Smooth muscle cell (in vitro differentiated cells): ENCODE measurements at regions not wholly inside any gene's neighbourhood (a gene's known extent, or its start where the extent isn't known, plus 50 kb on each side); places are given as distances from the start of the nearest gene placed in this dataset.

ENCODE experiments used
- DNase-seq: peaks from one replicate; lab custom pipeline; 2025; ENCODE audit not compliant: unreplicated experiment; lab: John Stamatoyannopoulos, UW
- H2AFZ ChIP-seq: fragments of 200-600 bp; sonication (generic); 2 replicates; pipeline ENCODE4 v1.6.0; 2016; ENCODE audit warnings: antibody characterized with exemption, low read depth, mild to moderate bottlenecking
- H3F3A ChIP-seq: fragments of 200-600 bp; sonication (generic); 2 replicates; pipeline ENCODE4 v1.6.0; 2017; ENCODE audit warnings: antibody characterized with exemption, low read depth
- H3K27ac ChIP-seq: fragments of 200-600 bp; sonication (generic); 2 replicates; pipeline ENCODE4 v1.5.1; 2016; ENCODE audit warnings: low read depth, mild to moderate bottlenecking
- H3K27me3 ChIP-seq: fragments of 200-600 bp; sonication (generic); 2 replicates; pipeline ENCODE4 v1.6.1; 2016; ENCODE audit warnings: low read depth, mild to moderate bottlenecking
- H3K36me3 ChIP-seq: fragments of 200-600 bp; sonication (generic); 2 replicates; pipeline ENCODE4 v1.5.1; 2016; ENCODE audit warnings: low read depth
- H3K4me1 ChIP-seq: fragments of 200-600 bp; sonication (generic); 2 replicates; pipeline ENCODE4 v1.5.1; 2016; ENCODE audit warnings: low read depth
- H3K4me2 ChIP-seq: fragments of 200-600 bp; sonication (generic); 2 replicates; pipeline ENCODE4 v1.6.0; 2016; ENCODE audit warnings: mild to moderate bottlenecking
- H3K4me3 ChIP-seq: fragments of 200-600 bp; sonication (generic); 2 replicates; pipeline ENCODE4 v1.5.1; 2016; ENCODE audit warnings: mild to moderate bottlenecking
- H3K79me2 ChIP-seq: fragments of 200-600 bp; sonication (generic); 2 replicates; pipeline ENCODE4 v1.6.0; 2016; ENCODE audit warnings: low read depth, mild to moderate bottlenecking
- H3K9ac ChIP-seq: fragments of 200-600 bp; sonication (generic); 2 replicates; pipeline ENCODE4 v1.6.0; 2016; ENCODE audit warnings: low read depth
- H3K9me3 ChIP-seq: fragments of 200-600 bp; sonication (generic); replicated peaks from 2 replicates; pipeline ENCODE4 v1.5.1; 2016; ENCODE audit warnings: low read depth
- H4K20me1 ChIP-seq: fragments of 200-600 bp; sonication (generic); 2 replicates; pipeline ENCODE4 v1.6.0; 2016; ENCODE audit warnings: low read depth
- WGBS: methylation state at CpG from one replicate; pipeline ENCODE4 v1.1.7; 2016; ENCODE audit warnings: low lambda C conversion rate; 5-methylcytosine and 5-hydroxymethylcytosine counted together
- TF ChIP-seq, protein P1 (sequence below): fragments of 200-600 bp; sonication (generic); IDR thresholded peaks from 2 replicates; pipeline ENCODE4 v1.5.1; 2017; ENCODE audit warnings: borderline replicate concordance, mild to moderate bottlenecking, antibody characterized with exemption; ENCODE audit not compliant: insufficient read depth, poor library complexity, severe bottlenecking

DNA sequence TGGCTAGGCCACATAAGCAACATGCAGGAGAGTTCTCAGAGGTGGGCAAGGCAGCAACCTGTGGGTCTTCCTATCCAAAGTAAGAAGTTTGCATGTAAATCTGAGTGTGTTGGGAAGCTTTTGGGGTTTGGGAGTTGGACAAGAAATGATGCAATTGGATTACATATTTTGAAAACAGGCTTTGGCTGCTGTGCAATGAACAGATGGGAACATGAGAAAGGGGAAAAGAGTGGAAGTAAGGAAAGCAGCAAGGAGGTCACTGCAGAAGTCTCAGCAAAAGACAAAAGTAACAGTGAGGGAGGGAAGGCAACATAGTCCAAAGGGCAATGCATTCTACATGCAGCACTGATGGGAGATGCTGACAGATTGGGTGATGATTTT lies 61.1 kb upstream of the C10orf90 start:
- H3K9me3 ChIP-seq, result no peaks in the 10 kb centered on the region
- no peak for DNase-seq
- no peak overlapping the region for H3K27ac ChIP-seq
- H3K9ac ChIP-seq, result no peak overlapping the region
- H3K27me3 ChIP-seq, result peaks cover 24% of the 10 kb centered on the region
- H3K4me3 ChIP-seq, result no peak overlapping the region
- H3K4me1 ChIP-seq, result no peaks in the 10 kb centered on the region
- TF ChIP-seq, protein P1, sequence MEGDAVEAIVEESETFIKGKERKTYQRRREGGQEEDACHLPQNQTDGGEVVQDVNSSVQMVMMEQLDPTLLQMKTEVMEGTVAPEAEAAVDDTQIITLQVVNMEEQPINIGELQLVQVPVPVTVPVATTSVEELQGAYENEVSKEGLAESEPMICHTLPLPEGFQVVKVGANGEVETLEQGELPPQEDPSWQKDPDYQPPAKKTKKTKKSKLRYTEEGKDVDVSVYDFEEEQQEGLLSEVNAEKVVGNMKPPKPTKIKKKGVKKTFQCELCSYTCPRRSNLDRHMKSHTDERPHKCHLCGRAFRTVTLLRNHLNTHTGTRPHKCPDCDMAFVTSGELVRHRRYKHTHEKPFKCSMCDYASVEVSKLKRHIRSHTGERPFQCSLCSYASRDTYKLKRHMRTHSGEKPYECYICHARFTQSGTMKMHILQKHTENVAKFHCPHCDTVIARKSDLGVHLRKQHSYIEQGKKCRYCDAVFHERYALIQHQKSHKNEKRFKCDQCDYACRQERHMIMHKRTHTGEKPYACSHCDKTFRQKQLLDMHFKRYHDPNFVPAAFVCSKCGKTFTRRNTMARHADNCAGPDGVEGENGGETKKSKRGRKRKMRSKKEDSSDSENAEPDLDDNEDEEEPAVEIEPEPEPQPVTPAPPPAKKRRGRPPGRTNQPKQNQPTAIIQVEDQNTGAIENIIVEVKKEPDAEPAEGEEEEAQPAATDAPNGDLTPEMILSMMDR, result no peak
- H3K4me2 ChIP-seq, result no peak overlapping the region
- H4K20me1 ChIP-seq, result no peaks in the 10 kb centered on the region
- H3K79me2 ChIP-seq, result no peaks in the 10 kb centered on the region
- no peaks in the 10 kb centered on the region for H3F3A ChIP-seq
- H3K36me3 ChIP-seq, result no peaks in the 10 kb centered on the region
- no peak overlapping the region for H2AFZ ChIP-seq

GRCh38 chr10:126732308-126732707 lies 61.8 kb upstream of the C10orf90 start:
- H3K79me2 ChIP-seq, result no peaks in the 10 kb centered on the region
- no peak overlapping the region for H2AFZ ChIP-seq
- H3K27me3 ChIP-seq, result peaks cover 24% of the 10 kb centered on the region
- no peak overlapping the region for H3K27ac ChIP-seq
- WGBS, result 79% methylated on average over 5 of the region's 5 CpGs
- DNase-seq, result no peak
- no peaks in the 10 kb centered on the region for H3K9me3 ChIP-seq
- H3K4me2 ChIP-seq, result no peak overlapping the region
- H4K20me1 ChIP-seq, result no peaks in the 10 kb centered on the region
- no peaks in the 10 kb centered on the region for H3F3A ChIP-seq
- TF ChIP-seq, protein P1, result no peak
- H3K4me3 ChIP-seq, result no peak overlapping the region
- H3K4me1 ChIP-seq, result no peaks in the 10 kb centered on the region
- H3K9ac ChIP-seq, result no peak overlapping the region
- H3K36me3 ChIP-seq, result no peaks in the 10 kb centered on the region

GRCh38 chr10:126732868-126733267 lies 62.4 kb upstream of the C10orf90 start:
- Histone ChIP-seq H3K27me3 (peaks cover 24% of the 10 kb centered on the region), H3K9me3 (no peaks in the 10 kb centered on the region), H3K4me1 (no peaks in the 10 kb centered on the region), H3K79me2 (no peaks in the 10 kb centered on the region), H3K36me3 (no peaks in the 10 kb centered on the region), H4K20me1 (no peaks in the 10 kb centered on the region), H3K4me3 (no peak overlapping the region), H2AFZ (no peak overlapping the region), H3K27ac (no peak overlapping the region), H3F3A (no peaks in the 10 kb centered on the region), H3K9ac (no peak overlapping the region), H3K4me2 (no peak overlapping the region)
- no peak for DNase-seq
- TF ChIP-seq, protein P1, result no peak
- WGBS, result 88% methylated on average over 5 of the region's 5 CpGs

DNA sequence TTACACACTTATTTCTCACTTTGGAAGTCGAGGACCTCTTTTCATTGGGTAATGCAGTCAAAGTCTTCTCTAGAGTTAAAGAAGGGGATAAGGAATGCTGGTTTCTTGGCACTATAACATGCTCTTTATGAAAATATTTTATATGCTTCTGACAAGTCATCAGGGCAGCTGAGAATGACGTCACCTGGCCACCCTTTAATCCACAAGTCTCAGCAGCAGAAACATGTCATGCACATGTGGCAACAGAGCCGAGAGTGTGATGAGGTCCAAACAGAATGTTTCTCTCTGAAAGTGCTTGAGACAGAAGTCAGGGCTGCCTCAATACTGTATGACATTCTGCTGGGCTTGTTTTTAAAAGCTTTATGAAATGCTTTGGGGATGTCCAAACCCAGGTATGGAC lies 63.5 kb upstream of the C10orf90 start:
- Histone ChIP-seq H2AFZ (no peak overlapping the region), H3K4me1 (no peaks in the 10 kb centered on the region), H3K27ac (no peak overlapping the region), H3K9me3 (no peaks in the 10 kb centered on the region), H3F3A (no peaks in the 10 kb centered on the region), H3K9ac (no peak overlapping the region), H3K27me3 (peaks cover 24% of the 10 kb centered on the region), H4K20me1 (no peaks in the 10 kb centered on the region), H3K79me2 (no peaks in the 10 kb centered on the region), H3K4me2 (no peak overlapping the region), H3K36me3 (no peaks in the 10 kb centered on the region), H3K4me3 (no peak overlapping the region)
- TF ChIP-seq, protein P1, result no peak
- 51% methylated on average over 3 of the region's 3 CpGs for WGBS
- no peak for DNase-seq
